NCI-H1417 treated with DMSO at 0.1 percent for 48 hours (cell line): ENCODE measurements at regions not wholly inside any gene's neighbourhood (a gene's known extent, or its start where the extent isn't known, plus 50 kb on each side); places are given as distances from the start of the nearest gene placed in this dataset.
"Not testable (repeated sequence)": the region's sequence is repeated elsewhere in the genome, so short reads cannot be mapped to it uniquely, and the experiment has no call there.

Experiments used
- DNase-seq: peaks from one replicate; lab custom pipeline; 2025; lab: John Stamatoyannopoulos, UW

- DNase-seq: not testable (repeated sequence)
These were observed 151.8 kb upstream of the DGKB start for GRCh38 chr7:15054304-15054703.

GRCh38 chr7:15049157-15049556 lies 146.6 kb upstream of the DGKB start:
- no peak for DNase-seq

DNA sequence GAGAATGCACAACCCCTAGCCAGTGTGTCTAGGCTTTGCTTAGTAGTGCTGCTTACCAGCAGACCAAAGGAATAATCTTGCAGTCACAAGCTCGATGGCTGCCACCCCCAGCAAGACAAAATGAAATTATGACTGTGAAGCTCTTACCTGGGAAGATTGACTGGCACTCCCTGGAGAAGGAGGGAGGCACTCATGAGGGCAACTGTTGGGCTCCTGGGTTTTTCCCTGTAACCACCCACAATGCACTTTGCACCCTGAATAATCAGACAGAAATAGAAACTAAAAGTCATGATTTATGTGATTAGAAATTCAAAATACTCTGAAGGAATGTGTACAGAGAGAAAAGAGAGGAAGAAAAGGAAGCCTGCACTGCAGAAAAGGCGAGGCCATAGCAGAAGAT lies 144.3 kb upstream of the DGKB start:
- no peak for DNase-seq

- DNase-seq: no peak
These were observed 141.4 kb upstream of the DGKB start for GRCh38 chr7:15043931-15044330.

GRCh38 chr7:15042285-15043065 lies 139.9 kb upstream of the DGKB start:
- DNase-seq: no peak

DNA sequence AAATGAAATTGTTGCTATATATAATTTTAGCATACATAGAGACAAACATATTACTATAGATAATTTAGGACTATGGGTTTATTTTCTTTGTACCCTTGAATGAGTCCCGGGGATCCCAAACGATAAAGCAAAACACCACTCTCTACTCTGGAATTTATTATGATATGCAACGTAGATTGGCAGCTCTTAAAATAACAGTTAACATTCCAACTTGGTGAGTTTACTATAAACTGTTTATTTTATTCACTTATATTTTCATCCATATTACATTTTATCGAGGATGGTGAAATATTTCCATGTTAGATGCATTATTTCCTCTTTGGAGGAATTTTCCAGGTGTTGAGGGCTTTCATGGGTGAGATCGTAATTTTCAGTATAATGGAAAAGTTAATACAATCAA lies 138.7 kb upstream of the DGKB start:
- no peak for DNase-seq

GRCh38 chr7:15035814-15036213 lies 133.3 kb upstream of the DGKB start:
- no peak for DNase-seq

- no peak for DNase-seq
These were observed 130.5 kb upstream of the DGKB start for GRCh38 chr7:15033039-15033438.

DNA sequence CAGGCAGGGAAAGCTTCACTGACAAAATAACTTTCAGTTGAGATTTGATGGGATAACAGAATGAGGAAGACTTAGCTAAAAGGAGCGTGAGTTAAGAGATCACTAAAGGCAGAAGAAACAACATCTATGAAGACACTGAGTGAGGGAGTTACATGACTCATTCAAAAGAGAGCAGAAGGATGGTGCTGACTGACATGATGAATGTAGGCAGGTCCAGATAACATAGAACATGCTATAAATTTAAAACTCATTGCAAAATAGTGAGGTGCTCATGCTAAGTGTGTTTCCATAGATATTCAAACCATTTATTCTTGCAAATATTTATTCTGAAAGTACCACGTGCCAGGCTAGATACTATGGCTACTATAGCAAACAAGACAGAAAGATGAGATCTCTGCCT lies 116.4 kb upstream of the DGKB start:
- DNase-seq: no peak

DNA sequence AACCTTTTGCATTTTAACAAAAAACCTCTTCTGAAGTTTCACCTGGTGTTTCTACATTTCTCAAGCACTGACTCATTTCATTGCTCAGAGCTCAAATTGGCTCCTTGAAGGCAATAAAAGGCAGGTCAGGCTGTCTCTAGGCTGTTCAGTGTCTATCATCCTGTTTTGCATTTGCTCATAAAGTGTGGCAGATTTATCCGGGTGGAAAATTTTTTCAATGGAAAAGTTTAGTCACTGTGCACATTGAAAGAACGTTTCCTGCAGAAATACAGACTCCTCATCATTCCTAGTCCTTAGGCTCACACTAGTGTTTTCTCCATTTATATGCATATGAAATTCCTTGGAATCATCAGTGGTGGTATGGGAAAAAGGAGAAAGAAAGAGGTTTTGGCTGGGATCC lies 114.2 kb upstream of the DGKB start:
- no peak for DNase-seq

- no peak for DNase-seq
These were observed 113.7 kb upstream of the DGKB start for GRCh38 chr7:15016315-15016667.

- DNase-seq: peak; percentile 89
These were observed 113.2 kb upstream of the DGKB start for GRCh38 chr7:15015545-15016314.

- DNase-seq: no peak
These were observed 109.6 kb upstream of the DGKB start for GRCh38 chr7:15012135-15012534.

GRCh38 chr7:15011289-15011688 lies 108.7 kb upstream of the DGKB start:
- no peak for DNase-seq

DNA sequence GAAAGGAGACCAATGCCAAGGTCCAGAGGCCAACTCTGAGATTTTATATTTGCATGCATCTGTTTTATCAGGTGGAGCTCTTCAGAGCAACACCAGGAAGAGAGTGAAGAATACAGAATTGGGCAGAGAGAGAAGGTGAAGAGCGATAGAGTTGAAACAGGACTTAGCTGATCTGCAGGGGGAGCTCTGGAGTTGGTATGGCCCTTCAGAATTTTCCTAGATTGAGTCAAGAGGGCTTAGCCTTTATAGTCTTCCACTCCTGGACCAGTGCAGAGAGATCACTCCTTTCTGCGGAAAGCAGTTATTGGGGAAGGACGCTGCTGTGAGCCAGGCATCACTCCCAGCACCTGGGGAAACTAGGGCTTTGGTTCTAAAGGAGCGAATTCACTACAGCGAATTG lies 105.0 kb upstream of the DGKB start:
- no peak for DNase-seq

- DNase-seq: no peak
These were observed 103.1 kb upstream of the DGKB start for GRCh38 chr7:15005672-15006071.

DNA sequence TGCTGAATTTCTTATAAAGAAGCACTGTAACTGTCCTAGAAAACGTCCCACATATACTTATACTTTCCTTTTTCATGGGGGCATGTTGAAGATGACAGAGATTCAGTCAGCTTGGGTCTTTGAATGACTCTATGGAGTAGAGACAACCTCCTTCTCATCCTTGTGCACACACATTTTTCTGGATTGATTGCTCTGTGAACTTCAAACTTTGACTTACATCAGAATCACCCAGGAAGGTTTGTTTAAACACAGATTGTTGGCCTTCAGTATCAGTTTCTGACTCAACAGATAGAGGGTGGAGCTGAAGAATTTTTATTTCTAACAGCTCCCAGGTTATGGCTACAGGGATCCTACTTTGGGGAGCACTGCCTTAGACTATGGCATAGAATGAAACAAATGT lies 97.6 kb upstream of the DGKB start:
- no peak for DNase-seq

DNA sequence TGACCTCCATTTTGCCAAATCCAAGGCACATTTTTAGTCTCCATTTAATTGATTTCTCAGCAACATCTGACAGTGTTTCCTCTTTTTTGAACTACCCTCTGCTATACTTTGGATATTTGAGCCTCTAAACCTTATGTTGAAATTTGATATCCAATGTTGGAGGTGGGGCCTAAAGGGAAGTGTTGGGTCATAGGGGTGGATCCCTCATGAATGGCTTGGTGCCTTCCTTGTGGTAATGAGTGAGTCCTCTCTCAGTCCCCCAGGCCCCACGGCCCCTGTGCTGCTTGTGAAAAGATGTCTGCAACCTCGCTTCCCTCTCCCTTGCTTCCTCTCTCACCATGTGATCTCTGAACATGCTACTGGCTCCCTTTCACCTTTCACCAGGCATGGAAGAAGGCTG lies 96.8 kb upstream of the DGKB start:
- no peak for DNase-seq

GRCh38 chr7:14995774-14996173 lies 93.2 kb upstream of the DGKB start:
- DNase-seq: no peak

DNA sequence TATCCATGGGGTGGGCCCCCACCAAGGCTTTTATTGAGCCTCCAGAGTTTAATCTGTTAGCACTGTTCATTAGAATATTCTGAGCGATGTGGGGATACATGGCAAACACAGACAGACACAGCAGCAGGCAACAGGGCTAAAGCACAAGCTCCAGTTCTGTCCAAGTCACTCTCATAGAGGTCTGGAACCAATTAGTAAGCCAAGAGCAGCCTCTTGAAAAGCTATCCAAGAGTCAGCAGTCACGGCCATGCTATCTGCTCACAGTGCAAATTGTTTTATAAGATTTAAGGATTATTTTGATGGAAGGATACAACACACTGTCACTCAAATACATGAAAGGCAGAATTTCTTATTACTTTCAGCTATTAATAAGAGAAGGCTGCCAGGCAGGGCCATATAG lies 86.4 kb upstream of the DGKB start:
- no peak for DNase-seq

GRCh38 chr7:14978687-14979086 lies 76.1 kb upstream of the DGKB start:
- DNase-seq: no peak

DNA sequence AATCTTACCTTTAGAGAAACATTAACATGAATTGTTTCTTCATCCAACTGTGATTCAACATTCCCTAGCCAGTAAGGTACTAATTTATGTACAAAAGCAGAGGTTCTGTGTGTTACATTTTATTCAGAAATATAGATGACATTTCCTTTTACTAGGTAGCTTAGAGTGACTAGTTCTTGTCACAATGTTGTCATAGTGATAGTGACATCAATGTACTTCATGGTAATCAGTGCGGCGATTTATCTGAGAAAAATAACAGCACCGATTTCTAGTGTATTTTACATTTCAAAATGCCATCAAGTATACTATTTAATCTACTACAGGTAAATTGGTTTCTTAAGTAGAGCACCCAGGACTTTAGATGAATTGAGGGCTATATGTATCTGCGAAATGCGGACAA lies 72.1 kb upstream of the DGKB start:
- DNase-seq: no peak

GRCh38 chr7:14973712-14974428 lies 71.3 kb upstream of the DGKB start:
- DNase-seq: no peak
